Activated naive CD4-positive, alpha-beta T cell (primary cell): ENCODE measurements at regions not wholly inside any gene's neighbourhood (a gene's known extent, or its start where the extent isn't known, plus 50 kb on each side); places are given as distances from the start of the nearest gene placed in this dataset.
A peak's percentile ranks its signal among the peaks of the same experiment; 100 is the strongest.
"Not testable (repeated sequence)": the region's sequence is repeated elsewhere in the genome, so short reads cannot be mapped to it uniquely, and the experiment has no call there.

Source experiments
- DNase-seq, 4 experiments: peaks; one replicate each; lab custom pipeline; 2025; lab: John Stamatoyannopoulos, UW

GRCh38 chr9:124125651-124125977 is 114.0 kb downstream of the LHX2 start:
- DNase-seq = no peak

GRCh38 chr9:124126648-124127646 is 115.4 kb downstream of the LHX2 start:
- peak; percentile 42 to 79 (median 57) for DNase-seq

GRCh38 chr9:124128568-124129166 is 117.1 kb downstream of the LHX2 start:
- DNase-seq = no peak

- DNase-seq = no peak
Measured at GRCh38 chr9:124130277-124131075, 118.9 kb downstream of the LHX2 start.

GRCh38 chr9:124131518-124131917 is 120.0 kb downstream of the LHX2 start:
- DNase-seq = not testable (repeated sequence)

GRCh38 chr9:124132671-124133147 is 121.1 kb downstream of the LHX2 start:
- DNase-seq = no peak

GRCh38 chr9:124133727-124134126 is 122.2 kb downstream of the LHX2 start:
- no peak for DNase-seq

GRCh38 chr9:124134526-124134925 is 123.0 kb downstream of the LHX2 start:
- no peak for DNase-seq

GRCh38 chr9:124135813-124136365 is 121.9 kb upstream of the NEK6 start:
- DNase-seq = no peak

GRCh38 chr9:124137009-124137943 is 120.5 kb upstream of the NEK6 start:
- DNase-seq = no peak

- no peak for DNase-seq
Measured at GRCh38 chr9:124137944-124138335, 119.8 kb upstream of the NEK6 start.

GRCh38 chr9:124139001-124139400 is 118.7 kb upstream of the NEK6 start:
- DNase-seq = no peak

GRCh38 chr9:124140941-124141568 is 116.7 kb upstream of the NEK6 start:
- no peak for DNase-seq

- DNase-seq = not testable (repeated sequence)
Measured at GRCh38 chr9:124144561-124145123, 113.1 kb upstream of the NEK6 start.

GRCh38 chr9:124146031-124146561 is 111.7 kb upstream of the NEK6 start:
- DNase-seq = no peak

GRCh38 chr9:124149992-124150391 is 107.8 kb upstream of the NEK6 start:
- DNase-seq = no peak

- no peak for DNase-seq
Measured at GRCh38 chr9:124163760-124164255, 93.9 kb upstream of the NEK6 start.

- no peak for DNase-seq
Measured at GRCh38 chr9:124164811-124165210, 92.9 kb upstream of the NEK6 start.

GRCh38 chr9:124174433-124174832 is 83.3 kb upstream of the NEK6 start:
- DNase-seq = no peak

GRCh38 chr9:124177522-124177921 is 80.2 kb upstream of the NEK6 start:
- DNase-seq = not testable (repeated sequence)
